ENCODE measurements at regions not wholly inside any gene's neighbourhood (a gene's known extent, or its start where the extent isn't known, plus 50 kb on each side); places are given as distances from the start of the nearest gene placed in this dataset.

GRCh38 chr3:35413483-35413882, 225.8 kb upstream of the ARPP21 start:
- Histone ChIP-seq H3K27ac (ENCODE audit: control insufficient read depth, insufficient read depth, low read length) (no peak overlapping the region), H3K79me2 (ENCODE audit: control insufficient read depth, insufficient read depth, low read length) (no peaks in the 10 kb centered on the region), H3K4me3 (ENCODE audit: control insufficient read depth in 2 of 3, extremely low read depth in 1 of 3, insufficient read depth in 2 of 3, low read depth in 1 of 3, low read length in 3 of 3) (no peak overlapping the region), H3K36me3 (ENCODE audit: control insufficient read depth in 2 of 2, extremely low read depth in 1 of 2, insufficient read depth in 2 of 2, low read length in 2 of 2) (no peaks in the 10 kb centered on the region), H2AFZ (ENCODE audit: control insufficient read depth, low read length) (no peak overlapping the region), H3K4me1 (ENCODE audit: control insufficient read depth, extremely low read depth, insufficient read depth, low read length) (no peaks in the 10 kb centered on the region), H3K9ac (ENCODE audit: control insufficient read depth, extremely low read depth, insufficient read depth, low read length) (no peak overlapping the region), H3K4me2 (ENCODE audit: control insufficient read depth, extremely low read depth, insufficient read depth, low read depth, low read length) (no peak overlapping the region), H3K9me1 (ENCODE audit: control insufficient read depth, extremely low read depth, insufficient read depth, low read length) (no peaks in the 10 kb centered on the region), H3K27me3 (ENCODE audit: control insufficient read depth, extremely low read depth, insufficient read depth, low read length) (no peaks in the 10 kb centered on the region), H3K9me3 (ENCODE audit: control insufficient read depth, low read depth, low read length) (no peaks in the 10 kb centered on the region), H4K20me1 (ENCODE audit: control insufficient read depth, extremely low read depth, insufficient read depth, low read length) (no peaks in the 10 kb centered on the region)
- dilution Hi-C loops (cut with MboI; ENCODE audit: extremely low pct_ligation_motif_present, low sequenced_read_pairs), result no loop called here
- TF ChIP-seq EZH2 (IDR thresholded peaks at IDR 0.05; ENCODE audit: low read length) (no peak), CTCF (optimal IDR thresholded peaks at IDR 0.05 in 1 of 3, IDR thresholded peaks at IDR 0.05 in 1 of 3, conservative IDR thresholded peaks at IDR 0.05 in 1 of 3; ENCODE audit: extremely low read depth in 1 of 3, insufficient read depth in 2 of 3, low read length in 3 of 3) (no peak)
- DNase-seq (ENCODE audit: low read depth, low spot score), result no peak
- FAIRE-seq, result no peak

GRCh38 chr3:35417080-35417479, 222.2 kb upstream of the ARPP21 start:
- H3K27ac ChIP-seq (ENCODE audit: control insufficient read depth, insufficient read depth, low read length), result no peak overlapping the region
- no peaks in the 10 kb centered on the region for H3K27me3 ChIP-seq (ENCODE audit: control insufficient read depth, extremely low read depth, insufficient read depth, low read length)
- FAIRE-seq (no peak), DNase-seq (ENCODE audit: low read depth, low spot score) (no peak)
- H2AFZ ChIP-seq (ENCODE audit: control insufficient read depth, low read length), result no peak overlapping the region
- no peak for TF ChIP-seq EZH2 (IDR thresholded peaks at IDR 0.05; ENCODE audit: low read length)
- TF ChIP-seq CTCF (optimal IDR thresholded peaks at IDR 0.05 in 1 of 3, IDR thresholded peaks at IDR 0.05 in 1 of 3, conservative IDR thresholded peaks at IDR 0.05 in 1 of 3; ENCODE audit: extremely low read depth in 1 of 3, insufficient read depth in 2 of 3, low read length in 3 of 3), result no peak
- H3K4me2 ChIP-seq (ENCODE audit: control insufficient read depth, extremely low read depth, insufficient read depth, low read depth, low read length), result no peak overlapping the region
- H3K79me2 ChIP-seq (ENCODE audit: control insufficient read depth, insufficient read depth, low read length), result no peaks in the 10 kb centered on the region
- no peak overlapping the region for H3K4me3 ChIP-seq (ENCODE audit: control insufficient read depth in 2 of 3, extremely low read depth in 1 of 3, insufficient read depth in 2 of 3, low read depth in 1 of 3, low read length in 3 of 3)
- no peak overlapping the region for H3K9ac ChIP-seq (ENCODE audit: control insufficient read depth, extremely low read depth, insufficient read depth, low read length)
- H3K36me3 ChIP-seq (ENCODE audit: control insufficient read depth in 2 of 2, extremely low read depth in 1 of 2, insufficient read depth in 2 of 2, low read length in 2 of 2), result no peaks in the 10 kb centered on the region
- no peaks in the 10 kb centered on the region for H3K9me1 ChIP-seq (ENCODE audit: control insufficient read depth, extremely low read depth, insufficient read depth, low read length)
- H3K9me3 ChIP-seq (ENCODE audit: control insufficient read depth, low read depth, low read length), result no peaks in the 10 kb centered on the region
- dilution Hi-C loops (cut with MboI; ENCODE audit: extremely low pct_ligation_motif_present, low sequenced_read_pairs), result no loop called here
- no peaks in the 10 kb centered on the region for H4K20me1 ChIP-seq (ENCODE audit: control insufficient read depth, extremely low read depth, insufficient read depth, low read length)
- H3K4me1 ChIP-seq (ENCODE audit: control insufficient read depth, extremely low read depth, insufficient read depth, low read length), result no peaks in the 10 kb centered on the region

All from keratinocyte (primary cell).